ENCODE measurements at regions not wholly inside any gene's neighbourhood (a gene's known extent, or its start where the extent isn't known, plus 50 kb on each side); places are given as distances from the start of the nearest gene placed in this dataset.

DNA sequence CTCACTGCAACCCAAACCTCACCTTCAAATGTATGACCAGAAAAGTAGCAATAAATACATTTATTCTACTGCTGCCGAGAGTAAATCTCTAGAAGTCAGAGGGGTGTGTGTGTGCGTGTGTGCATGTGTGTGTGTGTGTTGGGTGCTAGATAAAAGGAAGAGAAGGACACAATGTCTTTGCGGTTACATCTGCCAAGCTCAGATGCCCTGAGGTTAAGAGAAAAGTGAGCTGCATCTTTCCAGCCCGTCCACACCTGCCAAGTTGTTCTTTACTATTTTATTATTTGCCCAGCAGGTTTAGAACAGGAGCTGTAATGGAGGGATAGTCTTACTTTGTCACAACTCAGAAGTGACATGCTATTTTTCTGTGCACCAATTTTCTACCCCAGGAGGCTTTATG lies 54.5 kb upstream of the ANKFN1 start:
- DNase-seq: no peak

DNA sequence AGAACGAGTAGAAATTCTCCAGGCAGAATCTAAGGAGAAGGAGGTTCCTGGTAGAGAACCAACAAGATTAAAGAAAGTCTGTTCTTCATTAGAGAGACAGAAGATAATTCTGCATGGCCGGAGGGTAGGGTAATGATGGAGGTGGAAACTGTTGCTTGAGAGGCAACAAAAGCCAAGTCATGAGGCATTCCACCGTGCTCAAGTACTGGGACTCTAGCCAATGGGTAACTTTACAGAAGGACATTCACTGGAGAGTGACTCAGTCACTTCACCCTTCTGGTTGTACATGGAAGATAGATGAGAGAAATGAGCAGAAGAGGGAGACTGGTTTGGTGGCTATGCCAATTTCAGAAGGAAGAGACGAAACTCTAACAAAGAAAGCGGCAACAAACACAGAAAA lies 53.6 kb upstream of the ANKFN1 start:
- no peak for DNase-seq

Data from hematopoietic multipotent progenitor cell treated with erythropoietin and hydrocortisone succinate and interleukin-3 and kit ligand, for 6 days (in vitro differentiated cells).